Parathyroid adenoma (tissue), 2 donors: ENCODE measurements at regions not wholly inside any gene's neighbourhood (a gene's known extent, or its start where the extent isn't known, plus 50 kb on each side); places are given as distances from the start of the nearest gene placed in this dataset.

Source experiments
- H2AFZ ChIP-seq: fragments of 300-600 bp; sonication (generic); one replicate; pipeline ENCODE4 v1.7.0; 2017; ENCODE audit warnings: antibody characterized with exemption, mild to moderate bottlenecking
- H3K27ac ChIP-seq: fragments of 300-600 bp; sonication (generic); one replicate; pipeline ENCODE4 v1.7.0; 2017
- H3K27me3 ChIP-seq: fragments of 300-600 bp; sonication (generic); one replicate; pipeline ENCODE4 v1.7.0; 2017; ENCODE audit warnings: low read length; ENCODE audit not compliant: control insufficient read depth, insufficient read depth
- H3K36me3 ChIP-seq: fragments of 300-600 bp; sonication (generic); one replicate; pipeline ENCODE4 v1.7.0; 2017; ENCODE audit warnings: low read length; ENCODE audit not compliant: control insufficient read depth, insufficient read depth
- H3K4me1 ChIP-seq: fragments of 300-600 bp; sonication (generic); one replicate; pipeline ENCODE4 v1.7.0; 2017; ENCODE audit warnings: control low read depth
- H3K4me2 ChIP-seq: fragments of 300-600 bp; sonication (generic); one replicate; pipeline ENCODE4 v1.7.0; 2017; ENCODE audit warnings: low read length
- H3K4me3 ChIP-seq: fragments of 300-600 bp; sonication (generic); one replicate; pipeline ENCODE4 v1.7.0; 2017; ENCODE audit warnings: low read depth, low read length
- H3K79me2 ChIP-seq: fragments of 300-600 bp; sonication (generic); one replicate; pipeline ENCODE4 v1.7.0; 2017; ENCODE audit warnings: control low read depth
- H3K9ac ChIP-seq: fragments of 300-600 bp; sonication (generic); one replicate; pipeline ENCODE4 v1.7.0; 2017; ENCODE audit warnings: mild to moderate bottlenecking
- H3K9me3 ChIP-seq: fragments of 300-600 bp; sonication (generic); one replicate; pipeline ENCODE4 v1.7.0; 2017; ENCODE audit warnings: low read length; ENCODE audit not compliant: control insufficient read depth
- TF ChIP-seq, protein P1 (sequence below): fragments of 300-600 bp; sonication (generic); IDR thresholded peaks from one replicate; pipeline ENCODE4 v1.7.0; 2017; ENCODE audit warnings: antibody characterized with exemption, mild to moderate bottlenecking
- donor health status: primary hyperparathyroidism.

DNA sequence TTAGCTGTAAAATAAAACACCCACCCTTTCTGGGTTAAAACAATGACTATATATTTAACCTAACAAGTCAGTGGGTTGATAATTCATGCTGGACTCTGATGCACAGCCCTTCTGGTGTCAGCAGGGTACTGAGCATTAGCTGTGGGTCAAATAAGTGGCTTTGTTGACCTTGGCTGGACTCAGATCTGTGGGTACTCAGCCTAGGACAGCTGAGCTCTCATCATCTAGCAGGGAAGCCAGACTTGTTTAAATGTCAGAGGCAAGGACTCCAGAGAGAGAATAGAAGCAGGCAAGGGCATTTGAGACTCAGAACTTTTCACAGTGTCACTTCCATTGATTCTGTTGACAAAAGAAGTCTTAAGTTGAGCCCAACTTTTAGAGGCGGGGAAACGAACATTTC, 1063.8 kb upstream of the CDH8 start:
- no peaks in the 10 kb centered on the region for H3K36me3 ChIP-seq
- H3K79me2 ChIP-seq = no peaks in the 10 kb centered on the region
- no peak overlapping the region for H3K4me3 ChIP-seq
- H3K9ac ChIP-seq = no peak overlapping the region
- H3K4me2 ChIP-seq = no peak overlapping the region
- H3K9me3 ChIP-seq = no peaks in the 10 kb centered on the region
- H2AFZ ChIP-seq = no peak overlapping the region
- TF ChIP-seq, protein P1, sequence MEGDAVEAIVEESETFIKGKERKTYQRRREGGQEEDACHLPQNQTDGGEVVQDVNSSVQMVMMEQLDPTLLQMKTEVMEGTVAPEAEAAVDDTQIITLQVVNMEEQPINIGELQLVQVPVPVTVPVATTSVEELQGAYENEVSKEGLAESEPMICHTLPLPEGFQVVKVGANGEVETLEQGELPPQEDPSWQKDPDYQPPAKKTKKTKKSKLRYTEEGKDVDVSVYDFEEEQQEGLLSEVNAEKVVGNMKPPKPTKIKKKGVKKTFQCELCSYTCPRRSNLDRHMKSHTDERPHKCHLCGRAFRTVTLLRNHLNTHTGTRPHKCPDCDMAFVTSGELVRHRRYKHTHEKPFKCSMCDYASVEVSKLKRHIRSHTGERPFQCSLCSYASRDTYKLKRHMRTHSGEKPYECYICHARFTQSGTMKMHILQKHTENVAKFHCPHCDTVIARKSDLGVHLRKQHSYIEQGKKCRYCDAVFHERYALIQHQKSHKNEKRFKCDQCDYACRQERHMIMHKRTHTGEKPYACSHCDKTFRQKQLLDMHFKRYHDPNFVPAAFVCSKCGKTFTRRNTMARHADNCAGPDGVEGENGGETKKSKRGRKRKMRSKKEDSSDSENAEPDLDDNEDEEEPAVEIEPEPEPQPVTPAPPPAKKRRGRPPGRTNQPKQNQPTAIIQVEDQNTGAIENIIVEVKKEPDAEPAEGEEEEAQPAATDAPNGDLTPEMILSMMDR = no peak
- H3K27ac ChIP-seq = no peak overlapping the region
- H3K4me1 ChIP-seq = no peaks in the 10 kb centered on the region
- no peaks in the 10 kb centered on the region for H3K27me3 ChIP-seq

DNA sequence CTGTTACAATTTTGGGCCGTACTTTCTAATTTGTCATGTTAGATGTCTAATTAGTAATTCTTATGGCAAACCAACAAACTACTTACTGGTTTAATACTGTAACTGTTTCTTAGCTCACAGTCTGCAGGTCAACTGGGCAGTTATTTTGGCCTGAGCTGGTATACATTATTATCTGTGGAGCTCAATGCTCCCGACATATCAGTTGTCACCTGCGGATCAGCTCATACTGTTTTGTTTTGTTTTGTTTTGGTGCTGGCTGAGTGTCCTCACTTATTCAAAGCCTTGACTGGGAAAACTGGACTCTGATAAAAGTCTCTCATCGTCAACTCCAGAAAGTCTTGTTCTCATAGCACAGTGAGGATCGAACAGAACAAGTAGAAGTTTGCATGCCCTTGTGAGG, 1060.6 kb upstream of the CDH8 start:
- TF ChIP-seq, protein P1 = no peak
- no peaks in the 10 kb centered on the region for H3K27me3 ChIP-seq
- no peak overlapping the region for H3K27ac ChIP-seq
- H3K9me3 ChIP-seq = no peaks in the 10 kb centered on the region
- H2AFZ ChIP-seq = no peak overlapping the region
- H3K36me3 ChIP-seq = no peaks in the 10 kb centered on the region
- no peak overlapping the region for H3K4me3 ChIP-seq
- H3K79me2 ChIP-seq = no peaks in the 10 kb centered on the region
- H3K4me1 ChIP-seq = no peaks in the 10 kb centered on the region
- no peak overlapping the region for H3K4me2 ChIP-seq
- no peak overlapping the region for H3K9ac ChIP-seq

DNA sequence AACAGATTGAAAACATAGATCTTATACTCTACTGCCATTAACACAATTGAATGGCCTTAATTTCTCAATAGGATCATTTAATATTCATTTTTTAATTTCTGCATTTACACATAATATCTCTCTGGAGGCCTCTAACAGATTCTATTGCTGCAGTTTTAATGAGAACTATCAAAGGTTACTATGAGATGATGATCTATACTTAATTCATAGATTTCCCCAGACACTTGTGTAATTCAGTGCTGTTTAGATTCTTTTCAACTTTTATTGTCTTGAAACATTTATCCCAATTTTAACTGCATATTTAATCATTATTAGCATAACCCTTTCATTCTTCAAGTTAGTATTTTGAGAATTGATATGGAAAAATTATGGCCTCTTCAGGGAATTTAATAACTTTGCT, 1056.5 kb upstream of the CDH8 start:
- TF ChIP-seq, protein P1 = no peak
- no peak overlapping the region for H3K4me2 ChIP-seq
- H3K27me3 ChIP-seq = no peaks in the 10 kb centered on the region

DNA sequence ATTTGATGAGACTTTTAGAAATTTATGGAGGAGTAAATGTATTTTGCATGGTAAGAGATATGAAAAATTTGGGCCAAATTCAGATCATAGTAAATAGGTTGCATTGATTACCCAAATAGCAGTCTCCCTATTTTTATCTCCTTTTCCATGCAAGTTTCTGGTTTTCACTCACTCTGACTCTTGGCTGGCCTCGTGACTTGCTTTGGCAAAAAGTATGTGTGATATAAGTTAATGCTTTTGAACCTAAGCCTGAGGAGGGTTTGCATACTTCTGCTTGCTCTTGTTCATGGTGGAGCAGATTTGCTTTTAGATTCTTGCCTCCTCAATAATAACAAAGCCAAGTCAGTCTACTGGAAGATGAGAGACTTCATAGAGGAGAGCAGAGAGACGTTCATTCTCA, 1045.9 kb upstream of the CDH8 start:
- Histone ChIP-seq H2AFZ (no peak overlapping the region), H3K79me2 (no peaks in the 10 kb centered on the region), H3K4me2 (no peak overlapping the region), H3K4me1 (no peaks in the 10 kb centered on the region), H3K9ac (no peak overlapping the region), H3K27ac (no peak overlapping the region), H3K27me3 (no peaks in the 10 kb centered on the region), H3K9me3 (no peaks in the 10 kb centered on the region), H3K4me3 (no peak overlapping the region), H3K36me3 (no peaks in the 10 kb centered on the region)
- TF ChIP-seq, protein P1 = no peak

More for the DNA sequence above, 1056.5 kb upstream of the CDH8 start:
- H2AFZ ChIP-seq = no peak overlapping the region
- H3K9ac ChIP-seq = no peak overlapping the region
- no peak overlapping the region for H3K27ac ChIP-seq
- H3K9me3 ChIP-seq = no peaks in the 10 kb centered on the region
- no peaks in the 10 kb centered on the region for H3K79me2 ChIP-seq
- no peaks in the 10 kb centered on the region for H3K36me3 ChIP-seq
- no peaks in the 10 kb centered on the region for H3K4me1 ChIP-seq
- H3K4me3 ChIP-seq = no peak overlapping the region

DNA sequence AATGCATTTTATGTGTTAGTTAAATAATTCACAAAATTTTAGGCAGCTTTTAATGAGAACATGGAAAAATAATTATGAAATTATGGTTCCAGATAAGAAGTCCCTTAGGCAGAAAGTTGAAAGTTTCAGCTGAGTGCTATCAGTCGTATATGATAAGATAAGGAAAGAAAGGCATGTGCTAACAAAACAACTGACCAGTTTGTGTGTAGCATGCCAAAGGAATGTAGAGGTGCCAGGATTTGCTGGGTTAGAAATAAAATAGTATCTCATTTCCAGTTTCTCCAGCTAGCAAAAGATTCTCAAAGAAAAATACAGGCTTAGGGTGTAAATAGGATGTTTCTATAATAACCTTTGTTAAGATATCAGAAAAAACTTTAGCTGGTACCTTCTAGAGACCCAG, 1044.5 kb upstream of the CDH8 start:
- TF ChIP-seq, protein P1 = no peak
- no peak overlapping the region for H3K4me2 ChIP-seq
- H3K9ac ChIP-seq = no peak overlapping the region
- H3K4me3 ChIP-seq = no peak overlapping the region
- H3K79me2 ChIP-seq = no peaks in the 10 kb centered on the region
- H3K27me3 ChIP-seq = no peaks in the 10 kb centered on the region
- no peaks in the 10 kb centered on the region for H3K4me1 ChIP-seq
- H3K36me3 ChIP-seq = no peaks in the 10 kb centered on the region
- no peaks in the 10 kb centered on the region for H3K9me3 ChIP-seq
- no peak overlapping the region for H3K27ac ChIP-seq
- no peak overlapping the region for H2AFZ ChIP-seq
